ENCODE measurements at regions not wholly inside any gene's neighbourhood (a gene's known extent, or its start where the extent isn't known, plus 50 kb on each side); places are given as distances from the start of the nearest gene placed in this dataset.

- TF ChIP-seq, protein P1, sequence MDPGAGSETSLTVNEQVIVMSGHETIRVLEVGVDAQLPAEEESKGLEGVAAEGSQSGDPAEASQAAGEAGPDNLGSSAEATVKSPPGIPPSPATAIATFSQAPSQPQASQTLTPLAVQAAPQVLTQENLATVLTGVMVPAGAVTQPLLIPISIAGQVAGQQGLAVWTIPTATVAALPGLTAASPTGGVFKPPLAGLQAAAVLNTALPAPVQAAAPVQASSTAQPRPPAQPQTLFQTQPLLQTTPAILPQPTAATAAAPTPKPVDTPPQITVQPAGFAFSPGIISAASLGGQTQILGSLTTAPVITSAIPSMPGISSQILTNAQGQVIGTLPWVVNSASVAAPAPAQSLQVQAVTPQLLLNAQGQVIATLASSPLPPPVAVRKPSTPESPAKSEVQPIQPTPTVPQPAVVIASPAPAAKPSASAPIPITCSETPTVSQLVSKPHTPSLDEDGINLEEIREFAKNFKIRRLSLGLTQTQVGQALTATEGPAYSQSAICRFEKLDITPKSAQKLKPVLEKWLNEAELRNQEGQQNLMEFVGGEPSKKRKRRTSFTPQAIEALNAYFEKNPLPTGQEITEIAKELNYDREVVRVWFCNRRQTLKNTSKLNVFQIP (CRISPR knock-in tag; IDR thresholded peaks at IDR 0.05; ENCODE audit: borderline replicate concordance, low read depth) = no peak
- TF ChIP-seq ISL1 (CRISPR knock-in tag; IDR thresholded peaks at IDR 0.05) (no peak), RARB (CRISPR knock-in tag; IDR thresholded peaks at IDR 0.05) (no peak), ARNTL (CRISPR knock-in tag; IDR thresholded peaks at IDR 0.05; ENCODE audit: borderline replicate concordance, low read depth) (no peak), OSR1 (CRISPR knock-in tag; IDR thresholded peaks at IDR 0.05) (no peak)
- TF ChIP-seq, protein P2, sequence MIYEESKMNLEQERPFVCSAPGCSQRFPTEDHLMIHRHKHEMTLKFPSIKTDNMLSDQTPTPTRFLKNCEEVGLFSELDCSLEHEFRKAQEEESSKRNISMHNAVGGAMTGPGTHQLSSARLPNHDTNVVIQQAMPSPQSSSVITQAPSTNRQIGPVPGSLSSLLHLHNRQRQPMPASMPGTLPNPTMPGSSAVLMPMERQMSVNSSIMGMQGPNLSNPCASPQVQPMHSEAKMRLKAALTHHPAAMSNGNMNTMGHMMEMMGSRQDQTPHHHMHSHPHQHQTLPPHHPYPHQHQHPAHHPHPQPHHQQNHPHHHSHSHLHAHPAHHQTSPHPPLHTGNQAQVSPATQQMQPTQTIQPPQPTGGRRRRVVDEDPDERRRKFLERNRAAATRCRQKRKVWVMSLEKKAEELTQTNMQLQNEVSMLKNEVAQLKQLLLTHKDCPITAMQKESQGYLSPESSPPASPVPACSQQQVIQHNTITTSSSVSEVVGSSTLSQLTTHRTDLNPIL (CRISPR knock-in tag; IDR thresholded peaks at IDR 0.05; ENCODE audit: low read depth) = no peak
Measured at GRCh38 chr18:1240701-1241100, 336.0 kb downstream of the ADCYAP1 start (continued).

GRCh38 chr18:1244397-1245122, 339.9 kb downstream of the ADCYAP1 start:
- ATAC-seq = no peak
- no peak for TF ChIP-seq ESRRG (CRISPR knock-in tag; IDR thresholded peaks at IDR 0.05)
- no peak for TF ChIP-seq RARB (CRISPR knock-in tag; IDR thresholded peaks at IDR 0.05)
- no peak for TF ChIP-seq ZNF8 (CRISPR knock-in tag; IDR thresholded peaks at IDR 0.05)
- no peak for TF ChIP-seq SNAI2 (CRISPR knock-in tag; IDR thresholded peaks at IDR 0.05)
- TF ChIP-seq, protein P2 (CRISPR knock-in tag; IDR thresholded peaks at IDR 0.05; ENCODE audit: low read depth) = no peak

DNA sequence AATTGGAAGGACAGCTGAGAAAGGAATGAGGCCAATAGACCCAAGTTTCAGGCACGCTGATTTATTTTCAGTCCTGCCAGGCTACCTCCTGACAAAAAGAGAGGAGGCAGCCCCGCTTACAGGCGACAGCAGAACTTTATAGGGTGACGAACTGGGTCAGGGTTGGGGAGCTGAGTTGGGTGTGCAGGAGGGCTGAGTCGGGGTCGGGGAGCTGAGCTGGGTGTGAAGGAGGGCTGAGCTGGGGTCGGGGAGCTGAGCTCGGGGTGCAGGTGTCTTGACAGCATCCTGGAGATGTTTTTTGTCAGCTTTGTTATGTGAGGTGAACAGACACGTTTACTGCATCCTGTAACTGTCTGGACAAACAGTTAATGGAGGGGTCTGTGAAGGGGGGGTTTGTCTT, 342.2 kb downstream of the ADCYAP1 start:
- no peak for ATAC-seq

GRCh38 chr18:1252534-1252933, 347.9 kb downstream of the ADCYAP1 start:
- no peak for ATAC-seq

More for the DNA sequence above, 342.2 kb downstream of the ADCYAP1 start:
- TF ChIP-seq, protein P3, sequence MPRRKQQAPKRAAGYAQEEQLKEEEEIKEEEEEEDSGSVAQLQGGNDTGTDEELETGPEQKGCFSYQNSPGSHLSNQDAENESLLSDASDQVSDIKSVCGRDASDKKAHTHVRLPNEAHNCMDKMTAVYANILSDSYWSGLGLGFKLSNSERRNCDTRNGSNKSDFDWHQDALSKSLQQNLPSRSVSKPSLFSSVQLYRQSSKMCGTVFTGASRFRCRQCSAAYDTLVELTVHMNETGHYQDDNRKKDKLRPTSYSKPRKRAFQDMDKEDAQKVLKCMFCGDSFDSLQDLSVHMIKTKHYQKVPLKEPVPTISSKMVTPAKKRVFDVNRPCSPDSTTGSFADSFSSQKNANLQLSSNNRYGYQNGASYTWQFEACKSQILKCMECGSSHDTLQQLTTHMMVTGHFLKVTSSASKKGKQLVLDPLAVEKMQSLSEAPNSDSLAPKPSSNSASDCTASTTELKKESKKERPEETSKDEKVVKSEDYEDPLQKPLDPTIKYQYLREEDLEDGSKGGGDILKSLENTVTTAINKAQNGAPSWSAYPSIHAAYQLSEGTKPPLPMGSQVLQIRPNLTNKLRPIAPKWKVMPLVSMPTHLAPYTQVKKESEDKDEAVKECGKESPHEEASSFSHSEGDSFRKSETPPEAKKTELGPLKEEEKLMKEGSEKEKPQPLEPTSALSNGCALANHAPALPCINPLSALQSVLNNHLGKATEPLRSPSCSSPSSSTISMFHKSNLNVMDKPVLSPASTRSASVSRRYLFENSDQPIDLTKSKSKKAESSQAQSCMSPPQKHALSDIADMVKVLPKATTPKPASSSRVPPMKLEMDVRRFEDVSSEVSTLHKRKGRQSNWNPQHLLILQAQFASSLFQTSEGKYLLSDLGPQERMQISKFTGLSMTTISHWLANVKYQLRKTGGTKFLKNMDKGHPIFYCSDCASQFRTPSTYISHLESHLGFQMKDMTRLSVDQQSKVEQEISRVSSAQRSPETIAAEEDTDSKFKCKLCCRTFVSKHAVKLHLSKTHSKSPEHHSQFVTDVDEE (CRISPR knock-in tag; IDR thresholded peaks at IDR 0.05) = no peak
- TF ChIP-seq, protein P2 (CRISPR knock-in tag; IDR thresholded peaks at IDR 0.05; ENCODE audit: low read depth) = no peak
- TF ChIP-seq ISL1 (CRISPR knock-in tag; IDR thresholded peaks at IDR 0.05) (no peak), ZFP30 (CRISPR knock-in tag; IDR thresholded peaks at IDR 0.05) (no peak), ARNTL (CRISPR knock-in tag; IDR thresholded peaks at IDR 0.05; ENCODE audit: borderline replicate concordance, low read depth) (no peak), CSDC2 (CRISPR knock-in tag; IDR thresholded peaks at IDR 0.05) (no peak)

More at GRCh38 chr18:1252534-1252933, 347.9 kb downstream of the ADCYAP1 start:
- TF ChIP-seq TOX (CRISPR knock-in tag; IDR thresholded peaks at IDR 0.05; ENCODE audit: borderline replicate concordance) = no peak
- TF ChIP-seq PPARA (CRISPR knock-in tag; IDR thresholded peaks at IDR 0.05; ENCODE audit: borderline replicate concordance) = no peak
- TF ChIP-seq ZNF70 (CRISPR knock-in tag; IDR thresholded peaks at IDR 0.05) = no peak
- TF ChIP-seq, protein P4, sequence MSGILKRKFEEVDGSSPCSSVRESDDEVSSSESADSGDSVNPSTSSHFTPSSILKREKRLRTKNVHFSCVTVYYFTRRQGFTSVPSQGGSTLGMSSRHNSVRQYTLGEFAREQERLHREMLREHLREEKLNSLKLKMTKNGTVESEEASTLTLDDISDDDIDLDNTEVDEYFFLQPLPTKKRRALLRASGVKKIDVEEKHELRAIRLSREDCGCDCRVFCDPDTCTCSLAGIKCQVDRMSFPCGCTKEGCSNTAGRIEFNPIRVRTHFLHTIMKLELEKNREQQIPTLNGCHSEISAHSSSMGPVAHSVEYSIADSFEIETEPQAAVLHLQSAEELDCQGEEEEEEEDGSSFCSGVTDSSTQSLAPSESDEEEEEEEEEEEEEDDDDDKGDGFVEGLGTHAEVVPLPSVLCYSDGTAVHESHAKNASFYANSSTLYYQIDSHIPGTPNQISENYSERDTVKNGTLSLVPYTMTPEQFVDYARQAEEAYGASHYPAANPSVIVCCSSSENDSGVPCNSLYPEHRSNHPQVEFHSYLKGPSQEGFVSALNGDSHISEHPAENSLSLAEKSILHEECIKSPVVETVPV (CRISPR knock-in tag; IDR thresholded peaks at IDR 0.05) = no peak
- TF ChIP-seq, protein P3 (CRISPR knock-in tag; IDR thresholded peaks at IDR 0.05) = no peak
- TF ChIP-seq RARB (CRISPR knock-in tag; IDR thresholded peaks at IDR 0.05) = no peak
- TF ChIP-seq, protein P1 (CRISPR knock-in tag; IDR thresholded peaks at IDR 0.05; ENCODE audit: borderline replicate concordance, low read depth) = no peak

Data from SK-N-SH treated with all-trans-retinoic acid at 6 μM for 48 hours (cell line).